Activated gamma-delta T cell treated with Interleukin-2 at 50 U/mL for 16 hours (primary cell): ENCODE measurements at regions not wholly inside any gene's neighbourhood (a gene's known extent, or its start where the extent isn't known, plus 50 kb on each side); places are given as distances from the start of the nearest gene placed in this dataset.
"Not testable (repeated sequence)": the region's sequence is repeated elsewhere in the genome, so short reads cannot be mapped to it uniquely, and the experiment has no call there.

Experiments used
- DNase-seq: peaks from one replicate; pipeline ENCODE4 v3.0.0-alpha.2; 2020

DNA sequence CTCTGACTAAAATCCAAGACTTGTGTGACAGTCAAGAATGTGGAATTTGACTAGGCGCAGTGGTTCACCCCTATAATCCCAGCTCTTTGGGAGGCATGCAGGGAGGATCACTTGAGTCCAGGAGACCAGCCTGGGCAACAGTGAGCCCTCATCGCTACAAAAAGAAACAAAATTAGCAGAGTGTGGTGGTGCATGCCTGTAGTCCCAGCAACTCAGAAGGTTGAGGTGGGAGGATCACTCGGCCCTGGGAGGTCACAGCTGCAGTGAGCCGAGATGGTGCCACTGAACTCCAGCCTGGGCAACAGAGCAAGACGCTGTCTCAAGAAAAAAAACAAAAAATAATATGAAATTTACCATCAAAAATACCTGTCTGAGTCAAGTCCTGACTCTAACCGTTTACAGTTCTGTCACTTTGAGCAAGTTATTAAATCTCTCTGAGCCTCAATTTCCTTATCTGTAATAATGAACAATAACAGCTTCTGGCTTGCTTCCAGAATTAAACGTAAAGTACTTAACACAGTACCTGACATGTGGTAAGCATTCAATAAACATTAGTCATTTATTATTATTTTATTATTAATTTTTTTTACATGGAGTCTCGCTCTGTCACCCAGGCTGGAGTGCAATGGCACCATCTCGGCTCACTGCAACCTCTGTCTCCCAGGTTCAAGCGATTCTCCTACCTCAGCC, 204.6 kb upstream of the TSC22D1 start:
- no peak for DNase-seq

DNA sequence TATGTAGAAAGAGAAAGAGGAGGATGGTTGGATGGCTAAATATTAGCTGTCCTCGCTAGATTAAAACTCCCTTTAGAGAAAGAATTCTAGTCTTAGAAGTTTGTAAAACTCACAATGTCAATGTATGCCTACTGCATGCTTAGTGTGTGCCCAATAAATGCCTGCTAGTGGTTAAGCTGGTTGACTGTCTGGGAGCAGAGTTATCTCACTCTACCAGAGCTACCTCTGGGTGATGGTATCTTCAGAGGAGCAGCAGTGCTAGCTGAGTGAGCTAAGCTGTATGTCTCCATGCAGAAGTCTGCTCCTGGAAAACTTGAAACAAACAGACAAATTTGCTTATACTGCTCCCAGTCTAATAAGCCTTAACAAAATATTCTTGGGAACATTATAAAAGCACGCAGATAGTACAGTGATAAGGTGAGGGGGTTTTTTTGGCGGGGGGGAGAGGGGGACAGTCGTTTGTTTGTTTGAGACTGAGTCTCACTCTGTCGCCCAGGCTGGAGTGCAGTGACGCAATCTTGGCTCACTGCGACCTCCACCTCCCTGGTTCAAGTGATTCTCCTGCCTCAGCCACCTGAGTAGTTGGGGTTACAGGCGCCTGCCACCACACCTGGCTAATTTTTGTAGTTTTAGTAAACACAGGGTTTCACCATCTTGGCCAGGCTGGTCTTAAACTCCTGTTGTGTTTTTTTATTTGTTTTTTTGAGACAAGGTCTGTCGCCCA, 202.8 kb upstream of the TSC22D1 start:
- no peak for DNase-seq

DNA sequence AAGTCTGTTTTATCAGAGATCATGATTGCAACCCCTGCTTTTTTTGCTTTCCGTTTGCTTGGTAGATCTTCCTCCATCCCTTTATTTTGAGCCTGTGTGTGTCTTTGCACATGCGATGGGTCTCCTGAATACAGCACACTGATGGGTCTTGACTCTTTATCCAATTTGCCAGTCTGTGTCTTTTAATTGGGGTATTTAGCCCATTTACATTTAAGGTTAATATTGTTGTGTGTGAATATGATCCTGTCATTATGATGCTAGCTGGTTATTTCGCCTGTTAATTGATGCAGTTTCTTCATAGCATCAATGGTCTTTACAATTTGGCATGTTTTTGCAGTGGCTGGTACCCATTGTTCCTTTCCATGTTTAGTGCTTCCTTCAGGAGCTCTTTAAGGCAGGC, 199.2 kb upstream of the TSC22D1 start:
- not testable (repeated sequence) for DNase-seq

DNA sequence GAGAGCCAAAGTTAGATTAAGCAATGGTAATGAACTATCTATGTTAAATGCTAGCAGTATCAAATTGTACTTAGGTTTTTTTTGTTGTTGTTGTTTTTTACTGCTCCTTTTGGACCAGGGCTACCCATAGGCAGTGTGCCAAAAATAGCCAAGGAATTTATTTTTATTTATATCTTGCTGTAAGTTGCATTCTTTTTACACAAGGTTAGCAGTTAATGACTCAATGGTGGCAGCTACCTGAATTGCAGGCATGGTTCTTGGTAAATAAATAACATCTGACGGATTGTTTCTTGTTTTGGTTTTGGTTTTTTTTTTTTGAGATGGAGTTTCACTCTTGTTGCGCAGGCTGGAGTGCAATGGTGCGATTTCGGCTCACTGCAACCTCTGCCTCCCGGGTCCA, 194.8 kb upstream of the TSC22D1 start:
- no peak for DNase-seq

DNA sequence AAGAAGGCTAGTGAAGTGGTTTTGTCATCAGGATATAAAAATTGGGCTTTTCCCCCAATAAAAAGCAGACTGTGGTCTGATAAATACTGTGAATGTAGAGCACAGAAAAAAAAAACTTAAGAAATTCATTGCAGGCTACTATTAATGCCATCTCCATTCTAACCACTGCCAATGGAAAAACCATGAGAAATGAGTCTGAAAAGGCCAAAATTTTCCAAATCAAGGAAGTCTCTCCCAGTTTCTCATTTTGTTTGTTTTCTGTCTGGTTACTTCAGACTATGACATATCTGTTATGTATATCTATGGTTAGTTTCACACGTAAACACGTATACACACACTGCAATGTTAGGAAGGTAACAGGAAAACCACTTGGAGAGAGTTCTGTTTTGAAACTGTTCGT, 193.6 kb upstream of the TSC22D1 start:
- DNase-seq: no peak

- no peak for DNase-seq
Measured at GRCh38 chr13:44768775-44769581, 192.8 kb upstream of the TSC22D1 start.

DNA sequence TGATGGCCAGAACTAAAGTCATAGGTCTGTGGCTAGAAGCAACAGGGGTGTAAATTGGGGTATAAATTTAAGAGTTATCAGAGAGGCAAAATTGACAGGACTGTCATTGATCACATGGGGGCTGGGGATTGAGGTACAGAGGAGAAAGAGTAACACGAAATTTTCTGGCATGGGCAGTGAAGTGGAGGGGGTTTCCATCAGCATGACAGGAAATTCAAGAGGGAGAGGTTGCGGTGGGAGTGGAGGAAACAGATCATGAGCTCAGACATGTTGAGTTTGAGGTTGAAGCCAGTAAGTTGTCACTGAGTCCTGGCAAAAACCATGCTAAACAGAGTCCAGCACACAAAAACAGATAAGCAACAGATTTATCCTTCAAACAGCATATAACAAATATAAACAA, 192.1 kb upstream of the TSC22D1 start:
- peak; percentile 10 for DNase-seq

DNA sequence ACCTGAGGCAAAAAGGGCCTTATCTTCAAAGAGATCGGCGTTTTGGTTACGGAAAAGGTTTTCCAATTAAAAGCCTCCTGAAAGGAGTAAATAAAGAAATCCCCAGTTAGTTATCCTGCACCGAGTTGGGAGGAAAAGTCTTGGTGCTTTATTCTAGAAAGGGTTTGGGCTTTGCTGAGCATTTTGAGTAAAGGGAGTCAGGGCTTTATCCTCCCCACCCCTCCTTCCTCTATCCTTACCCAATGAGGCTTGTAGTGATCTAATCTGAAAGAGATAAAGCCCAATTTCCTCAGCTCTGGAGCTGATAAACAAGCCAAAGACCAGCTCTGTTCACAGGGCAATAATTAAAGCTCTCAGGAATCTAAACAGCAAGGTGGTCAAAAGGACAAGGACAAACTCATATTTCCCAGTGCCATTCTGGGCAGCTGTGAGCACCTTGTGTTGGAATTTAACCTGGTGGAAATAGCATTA, 188.9 kb upstream of the TSC22D1 start:
- no peak for DNase-seq

GRCh38 chr13:44764302-44764692, 188.2 kb upstream of the TSC22D1 start:
- no peak for DNase-seq

DNA sequence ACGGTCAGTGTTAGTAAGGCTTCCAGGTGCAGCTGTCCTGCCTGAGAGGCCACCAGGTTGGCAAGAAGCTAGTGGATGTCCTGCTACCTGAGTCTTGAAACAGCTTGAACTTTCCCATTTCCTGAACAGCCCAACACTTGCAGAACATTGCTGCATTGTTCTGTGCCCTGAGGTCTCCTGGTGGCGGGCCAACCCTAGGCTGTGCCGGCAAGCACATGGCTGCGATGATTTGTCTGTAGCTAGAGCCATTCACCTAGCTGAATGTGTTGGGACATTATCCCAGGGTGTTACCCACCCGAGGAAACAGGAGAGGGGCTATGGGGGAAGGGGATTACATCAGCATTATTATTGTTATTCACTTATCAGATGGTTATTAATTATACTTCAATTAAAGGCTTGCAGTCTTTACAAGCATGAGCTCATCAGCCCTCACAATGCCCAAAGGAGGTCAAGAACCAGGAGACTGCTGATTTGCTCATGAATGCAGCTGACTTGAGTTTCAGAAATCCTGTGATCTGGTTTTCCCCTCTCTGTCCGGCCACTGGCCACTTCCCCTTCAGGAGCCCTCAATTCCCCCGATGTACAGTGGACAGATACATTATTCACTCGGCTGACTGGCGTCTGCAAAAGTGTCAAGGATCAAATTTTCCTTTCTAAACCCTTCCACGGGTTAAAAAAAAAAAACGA, 187.6 kb upstream of the TSC22D1 start:
- DNase-seq: no peak

GRCh38 chr13:44762911-44763310, 186.8 kb upstream of the TSC22D1 start:
- DNase-seq: no peak

DNA sequence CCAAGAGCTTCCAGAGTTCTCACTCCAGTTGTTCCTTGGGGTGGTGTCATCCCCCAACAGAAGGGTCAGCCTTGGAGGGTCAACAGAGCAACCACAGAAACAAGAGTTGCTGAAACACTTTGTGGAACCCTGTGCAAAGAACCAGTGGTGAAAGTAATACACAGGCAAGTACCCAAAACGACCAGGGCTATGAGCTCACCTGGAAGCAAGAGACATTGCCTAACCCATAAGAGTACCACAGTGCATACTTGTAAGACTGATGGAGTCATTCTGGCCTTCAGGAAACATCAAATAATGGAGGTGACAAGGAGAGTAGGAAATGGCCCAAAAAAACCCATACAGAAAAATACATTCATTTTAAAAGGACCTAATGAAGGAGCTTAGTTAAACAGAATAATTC, 184.3 kb upstream of the TSC22D1 start:
- no peak for DNase-seq

- no peak for DNase-seq
Measured at GRCh38 chr13:44759384-44760360, 183.5 kb upstream of the TSC22D1 start.

- DNase-seq: no peak
Measured at GRCh38 chr13:44758630-44759383, 182.7 kb upstream of the TSC22D1 start.

GRCh38 chr13:44757671-44758070, 181.5 kb upstream of the TSC22D1 start:
- DNase-seq: no peak

GRCh38 chr13:44756276-44756810, 180.2 kb upstream of the TSC22D1 start:
- no peak for DNase-seq

DNA sequence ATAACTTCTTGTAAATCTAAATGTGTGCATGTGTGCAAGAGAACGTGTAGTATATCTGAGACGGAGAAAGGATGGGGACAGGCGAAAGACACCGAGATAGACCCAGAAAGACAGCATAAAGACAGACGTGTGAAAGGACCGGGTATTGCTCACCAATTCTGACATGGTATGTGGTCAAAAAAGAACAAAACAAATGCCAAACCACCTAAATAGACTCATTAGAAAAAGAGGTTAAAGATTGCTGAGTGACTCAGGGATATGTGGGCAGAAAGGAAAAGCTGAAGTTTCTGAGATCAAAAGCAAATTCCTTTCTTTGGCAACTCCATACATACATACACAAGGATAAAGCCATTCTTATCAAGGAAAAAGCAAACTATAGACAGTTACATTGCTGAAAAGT, 179.7 kb upstream of the TSC22D1 start:
- no peak for DNase-seq

GRCh38 chr13:44752164-44752563, 176.0 kb upstream of the TSC22D1 start:
- DNase-seq: no peak

DNA sequence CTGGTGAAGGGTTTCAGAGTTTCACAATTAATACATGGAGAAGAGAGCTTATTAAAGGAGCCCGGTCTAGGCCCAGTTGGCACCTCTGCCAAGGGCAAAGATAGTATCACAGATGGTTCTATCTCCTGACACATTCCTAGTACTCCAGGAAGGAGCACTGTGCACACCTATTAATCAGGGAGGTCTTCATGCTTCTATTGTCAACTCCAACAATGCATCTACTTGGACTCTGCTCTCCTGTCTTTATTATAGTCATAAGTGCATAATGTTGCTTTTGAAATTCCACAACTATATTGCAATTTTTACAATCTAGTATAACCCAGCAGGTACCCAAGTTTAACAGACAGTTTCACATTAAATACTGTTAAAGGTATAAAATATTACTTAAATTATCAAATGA, 174.5 kb upstream of the TSC22D1 start:
- no peak for DNase-seq

DNA sequence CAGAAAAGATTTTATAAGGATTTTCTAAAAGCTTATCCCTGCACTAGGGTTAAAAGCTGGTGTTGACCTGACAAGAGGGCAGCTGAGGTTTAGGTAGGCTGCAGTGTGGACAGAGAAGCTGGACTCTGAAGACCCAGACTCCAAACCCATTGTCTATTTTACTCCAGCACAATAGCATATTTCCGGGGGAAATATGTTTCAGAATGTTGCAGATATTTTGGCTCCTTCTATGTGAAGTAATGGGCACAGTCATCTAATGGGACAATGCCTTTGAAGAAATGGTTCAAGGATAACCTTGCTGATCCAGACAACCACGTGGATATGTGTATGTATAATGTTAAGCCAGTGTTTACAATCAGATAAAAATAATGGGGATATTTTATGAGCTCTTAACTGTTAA, 173.8 kb upstream of the TSC22D1 start:
- DNase-seq: no peak

- no peak for DNase-seq
Measured at GRCh38 chr13:44748439-44748838, 172.3 kb upstream of the TSC22D1 start.
